ENCODE measurements at regions not wholly inside any gene's neighbourhood (a gene's known extent, or its start where the extent isn't known, plus 50 kb on each side); places are given as distances from the start of the nearest gene placed in this dataset.

DNA sequence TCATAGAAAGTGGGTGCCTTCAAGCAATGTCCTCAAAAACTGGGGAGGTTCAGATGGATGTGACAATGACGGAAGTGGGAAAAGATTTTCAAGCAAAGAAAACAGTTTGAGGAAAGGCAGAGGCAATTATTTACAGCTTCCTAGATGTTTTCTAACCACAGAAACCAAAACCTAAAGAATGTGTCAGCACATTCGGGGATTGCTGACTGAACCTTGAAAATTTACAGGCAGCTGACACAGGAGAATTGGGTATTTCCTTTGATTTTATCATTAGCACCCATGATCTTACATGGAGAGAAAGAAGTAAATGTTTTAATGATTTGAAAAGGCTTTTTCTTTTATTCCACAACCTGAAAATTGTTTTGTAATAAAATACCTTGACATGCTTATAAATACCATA lies 369.0 kb downstream of the ACTL7B start:
- TF ChIP-seq, protein P1, sequence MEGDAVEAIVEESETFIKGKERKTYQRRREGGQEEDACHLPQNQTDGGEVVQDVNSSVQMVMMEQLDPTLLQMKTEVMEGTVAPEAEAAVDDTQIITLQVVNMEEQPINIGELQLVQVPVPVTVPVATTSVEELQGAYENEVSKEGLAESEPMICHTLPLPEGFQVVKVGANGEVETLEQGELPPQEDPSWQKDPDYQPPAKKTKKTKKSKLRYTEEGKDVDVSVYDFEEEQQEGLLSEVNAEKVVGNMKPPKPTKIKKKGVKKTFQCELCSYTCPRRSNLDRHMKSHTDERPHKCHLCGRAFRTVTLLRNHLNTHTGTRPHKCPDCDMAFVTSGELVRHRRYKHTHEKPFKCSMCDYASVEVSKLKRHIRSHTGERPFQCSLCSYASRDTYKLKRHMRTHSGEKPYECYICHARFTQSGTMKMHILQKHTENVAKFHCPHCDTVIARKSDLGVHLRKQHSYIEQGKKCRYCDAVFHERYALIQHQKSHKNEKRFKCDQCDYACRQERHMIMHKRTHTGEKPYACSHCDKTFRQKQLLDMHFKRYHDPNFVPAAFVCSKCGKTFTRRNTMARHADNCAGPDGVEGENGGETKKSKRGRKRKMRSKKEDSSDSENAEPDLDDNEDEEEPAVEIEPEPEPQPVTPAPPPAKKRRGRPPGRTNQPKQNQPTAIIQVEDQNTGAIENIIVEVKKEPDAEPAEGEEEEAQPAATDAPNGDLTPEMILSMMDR (IDR thresholded peaks at IDR 0.05; ENCODE audit: low read depth, low read length): no peak
- no peak for TF ChIP-seq EZH2phosphoT487 (IDR thresholded peaks at IDR 0.05; ENCODE audit: low read depth)
